ENCODE measurements at regions not wholly inside any gene's neighbourhood (a gene's known extent, or its start where the extent isn't known, plus 50 kb on each side); places are given as distances from the start of the nearest gene placed in this dataset.

- no peaks in the 10 kb centered on the region for H3K36me3 ChIP-seq
- H3K27ac ChIP-seq, result no peak overlapping the region
- intact Hi-C loops (cut with DNase I; ENCODE audit: low total_unique reads), result no loop called here
- ATAC-seq (no peak), DNase-seq (no peak)
- no peaks in the 10 kb centered on the region for H3K9me3 ChIP-seq
- H3K4me1 ChIP-seq, result no peaks in the 10 kb centered on the region
- no peaks in the 10 kb centered on the region for H3K27me3 ChIP-seq
- in situ Hi-C loops (cut with MboI; ENCODE audit: low sequenced_read_pairs in 4 of 4), result no loop called here
- H3K4me3 ChIP-seq, result no peak overlapping the region
- no peak for TF ChIP-seq POLR2A (IDR thresholded peaks at IDR 0.05)
- TF ChIP-seq CTCF (IDR thresholded peaks at IDR 0.05 in 4 of 5, conservative IDR thresholded peaks at IDR 0.05 in 1 of 5), result no peak
Observed at GRCh38 chr12:27382924-27383323, 50.3 kb downstream of the BMAL2 start.

- Histone ChIP-seq H3K27ac (no peak overlapping the region), H3K9me3 (no peaks in the 10 kb centered on the region), H3K36me3 (no peaks in the 10 kb centered on the region), H3K4me3 (no peak overlapping the region), H3K4me1 (no peaks in the 10 kb centered on the region), H3K27me3 (no peaks in the 10 kb centered on the region)
- no peak for ATAC-seq
- in situ Hi-C loops (cut with MboI; ENCODE audit: low sequenced_read_pairs in 4 of 4), result no loop called here
- peak; percentile 12 to 20 for DNase-seq
- peak in 4 of 5 experiments; percentile 8 to 62 (median 58) for TF ChIP-seq CTCF (IDR thresholded peaks at IDR 0.05 in 4 of 5, conservative IDR thresholded peaks at IDR 0.05 in 1 of 5)
- no peak for TF ChIP-seq POLR2A (IDR thresholded peaks at IDR 0.05)
- intact Hi-C loops (cut with DNase I; ENCODE audit: low total_unique reads), result no loop called here
Observed at GRCh38 chr12:27383429-27384260, 51.0 kb downstream of the BMAL2 start.

GRCh38 chr12:27384261-27384590 lies 51.6 kb downstream of the BMAL2 start:
- Histone ChIP-seq H3K4me1 (no peaks in the 10 kb centered on the region), H3K27me3 (no peaks in the 10 kb centered on the region), H3K9me3 (no peaks in the 10 kb centered on the region), H3K36me3 (no peaks in the 10 kb centered on the region), H3K4me3 (no peak overlapping the region), H3K27ac (no peak overlapping the region)
- no peak for ATAC-seq
- intact Hi-C loops (cut with DNase I; ENCODE audit: low total_unique reads) (no loop called here), in situ Hi-C loops (cut with MboI; ENCODE audit: low sequenced_read_pairs in 4 of 4) (no loop called here)
- no peak for TF ChIP-seq CTCF (IDR thresholded peaks at IDR 0.05 in 4 of 5, conservative IDR thresholded peaks at IDR 0.05 in 1 of 5)
- TF ChIP-seq POLR2A (IDR thresholded peaks at IDR 0.05), result no peak
- DNase-seq, result no peak

- Histone ChIP-seq H3K27ac (no peak overlapping the region), H3K9me3 (no peaks in the 10 kb centered on the region), H3K27me3 (no peaks in the 10 kb centered on the region), H3K4me3 (no peak overlapping the region), H3K36me3 (no peaks in the 10 kb centered on the region), H3K4me1 (no peaks in the 10 kb centered on the region)
- intact Hi-C loops (cut with DNase I; ENCODE audit: low total_unique reads) (no loop called here), in situ Hi-C loops (cut with MboI; ENCODE audit: low sequenced_read_pairs in 4 of 4) (no loop called here)
- DNase-seq (no peak), ATAC-seq (no peak)
- TF ChIP-seq CTCF (IDR thresholded peaks at IDR 0.05 in 4 of 5, conservative IDR thresholded peaks at IDR 0.05 in 1 of 5) (no peak), POLR2A (IDR thresholded peaks at IDR 0.05) (no peak)
Observed at GRCh38 chr12:27385766-27386564, 53.3 kb downstream of the BMAL2 start.
